Eye (tissue), 1 donor: ENCODE measurements at regions not wholly inside any gene's neighbourhood (a gene's known extent, or its start where the extent isn't known, plus 50 kb on each side); places are given as distances from the start of the nearest gene placed in this dataset.

ENCODE experiments used
- DNase-seq: peaks from one replicate; pipeline ENCODE4 v3.0.0-alpha.2; 2015

DNA sequence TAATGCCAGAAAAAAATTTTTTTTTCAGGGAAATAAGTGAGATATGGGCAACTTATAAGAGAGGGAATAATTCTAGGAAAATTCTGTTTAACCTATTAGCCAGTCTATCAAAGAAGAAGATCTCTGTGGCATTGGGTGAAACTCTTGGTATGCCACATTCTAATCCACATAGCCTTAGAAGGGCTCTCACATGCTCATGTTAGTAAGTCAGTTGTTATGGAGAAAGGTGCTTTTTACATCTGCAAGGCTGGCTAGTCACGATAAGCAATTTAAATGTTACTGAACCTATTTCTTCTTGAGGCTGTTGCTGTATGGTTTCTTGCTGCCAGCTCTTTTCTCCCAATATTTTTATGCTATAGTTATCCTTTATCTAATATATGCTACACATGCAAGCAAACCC is 89.9 kb upstream of the MAGI1 start:
- no peak for DNase-seq

DNA sequence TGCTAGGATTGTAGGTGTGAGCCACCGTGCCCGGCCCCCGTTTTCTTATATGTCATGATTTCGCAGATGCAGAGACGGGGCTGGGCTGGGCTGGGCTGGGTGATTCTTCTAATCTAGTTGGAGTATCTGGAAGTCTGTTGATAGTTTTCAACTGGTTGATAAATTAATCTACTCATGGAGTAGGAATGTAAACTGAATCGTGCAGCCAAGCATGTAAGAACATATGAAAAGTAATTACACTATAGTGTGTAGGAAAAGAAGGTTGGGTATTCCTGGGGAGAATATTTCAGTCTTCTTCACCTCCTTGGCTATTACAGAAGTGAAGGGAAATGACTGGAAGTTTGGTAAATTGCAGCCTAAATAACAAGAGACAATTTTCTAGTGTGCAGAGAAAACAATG is 82.6 kb upstream of the MAGI1 start:
- DNase-seq = peak; percentile 53

DNA sequence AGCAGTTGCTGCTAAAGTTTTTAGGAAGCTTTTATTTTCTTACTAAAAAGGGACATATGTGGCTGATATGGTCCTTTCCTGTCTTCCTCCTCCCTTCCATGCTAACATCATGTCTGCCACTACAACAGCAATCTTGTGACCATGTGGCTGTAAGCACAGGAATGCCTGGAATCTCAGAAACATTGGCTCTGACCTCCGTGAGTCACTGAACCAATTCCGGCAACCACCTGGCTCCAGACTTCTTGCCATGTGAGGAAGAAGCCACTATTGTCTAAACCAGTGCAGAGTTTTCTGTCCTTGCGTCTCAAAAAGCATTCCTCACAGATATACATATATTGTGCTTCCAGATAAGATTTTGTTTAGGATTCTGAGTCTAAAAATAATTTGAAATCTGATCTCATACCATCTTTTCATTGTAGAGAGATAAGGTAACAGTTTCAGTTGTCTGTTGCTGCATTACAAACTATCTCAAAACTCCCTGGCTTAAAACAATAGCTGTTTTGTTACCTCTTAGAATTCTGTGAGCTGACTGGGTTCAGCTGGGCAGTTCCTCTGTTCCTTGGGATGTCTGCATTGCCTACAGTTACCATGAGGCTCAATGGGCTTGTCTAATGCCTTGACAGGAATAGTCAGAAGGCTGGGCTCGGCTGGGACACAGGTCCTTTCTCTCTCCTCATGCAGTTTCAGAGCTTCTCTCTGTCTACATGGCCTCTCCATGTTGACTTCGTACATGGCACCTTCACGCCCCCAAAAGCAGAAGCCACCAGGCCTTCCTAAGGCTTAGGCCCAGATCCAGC is 77.3 kb upstream of the MAGI1 start:
- DNase-seq = peak; percentile 71

DNA sequence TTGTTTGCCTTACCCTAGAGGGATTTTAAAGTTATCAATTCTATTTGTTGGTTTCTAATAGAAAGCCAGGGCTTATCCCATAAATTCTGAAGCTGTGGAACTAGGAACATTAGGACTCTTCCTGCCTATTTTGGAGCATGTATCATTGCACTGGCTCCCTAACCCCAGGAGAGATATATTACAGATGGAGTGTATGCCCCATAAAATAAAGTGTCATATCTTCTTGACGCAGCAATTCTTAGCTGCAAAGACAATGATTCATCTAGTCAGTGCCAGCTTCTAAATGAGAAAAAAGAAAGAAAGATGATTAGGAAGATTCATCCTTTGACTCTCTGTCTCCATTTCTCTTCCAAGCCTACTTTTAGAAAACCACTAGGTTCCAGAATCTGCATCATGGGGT is 74.8 kb upstream of the MAGI1 start:
- no peak for DNase-seq

DNA sequence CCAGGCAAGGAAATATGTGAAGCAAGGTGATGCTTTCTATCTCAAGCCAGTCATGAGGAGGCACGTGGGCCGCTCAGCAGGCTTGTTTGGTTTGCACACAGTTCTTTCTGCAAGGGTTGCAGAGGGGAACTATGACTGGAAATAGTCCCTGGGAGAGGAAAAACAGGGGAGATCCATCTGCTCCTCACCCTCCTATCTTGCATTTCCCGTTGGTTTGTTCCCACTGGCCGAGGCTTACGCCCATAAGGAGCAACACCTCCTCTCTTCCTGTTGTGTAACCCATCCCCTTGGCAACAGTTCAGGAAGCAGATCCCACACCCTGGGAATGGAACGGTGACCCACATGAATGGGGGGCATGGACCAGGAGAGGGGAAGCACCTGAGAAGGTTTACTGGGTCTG is 72.1 kb upstream of the MAGI1 start:
- no peak for DNase-seq

- peak; percentile 27 for DNase-seq
These were observed 69.1 kb upstream of the MAGI1 start for GRCh38 chr3:66107855-66108254.

GRCh38 chr3:66106788-66107187 is 68.1 kb upstream of the MAGI1 start:
- DNase-seq = no peak

GRCh38 chr3:66104535-66104934 is 65.8 kb upstream of the MAGI1 start:
- DNase-seq = no peak

DNA sequence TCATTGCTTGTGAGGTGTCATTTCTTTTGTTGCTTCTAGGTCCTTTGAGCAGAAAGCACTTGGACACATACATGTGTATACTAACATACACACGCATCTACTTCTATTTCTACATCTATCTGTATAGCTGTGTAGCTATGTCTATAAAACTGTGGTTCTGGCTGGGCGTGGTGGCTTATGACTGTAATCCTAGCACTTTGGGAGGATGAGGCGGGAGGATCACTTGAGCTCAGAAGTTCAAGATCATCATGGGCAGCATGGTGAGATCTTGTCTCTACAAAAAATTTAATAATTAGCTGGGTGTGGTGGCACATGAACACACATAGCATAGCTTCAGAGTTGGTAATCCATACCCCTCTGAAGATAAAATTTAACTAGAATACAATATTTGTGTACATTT is 65.0 kb upstream of the MAGI1 start:
- no peak for DNase-seq

DNA sequence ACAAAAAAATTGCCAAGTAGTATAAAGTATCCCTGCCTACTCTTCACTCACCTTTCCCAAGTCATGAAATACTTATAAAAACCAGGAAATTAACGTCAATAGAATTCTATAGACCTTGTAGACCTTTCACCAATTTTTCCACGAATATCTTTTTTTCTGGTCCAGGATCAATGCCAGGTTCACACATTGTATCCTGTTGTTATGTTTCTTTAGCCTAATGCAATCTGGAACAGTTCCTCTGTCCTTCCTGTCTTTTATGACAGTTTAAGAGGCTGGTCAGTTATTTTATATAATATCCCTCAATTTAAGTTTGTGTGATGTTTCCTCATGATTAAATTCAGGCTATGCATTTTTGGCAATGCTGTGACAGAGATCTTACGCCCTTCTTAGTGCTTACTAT is 63.2 kb upstream of the MAGI1 start:
- DNase-seq = no peak

- peak; percentile 38 for DNase-seq
These were observed 60.9 kb upstream of the MAGI1 start for GRCh38 chr3:66099541-66100065.

- no peak for DNase-seq
These were observed 59.7 kb upstream of the MAGI1 start for GRCh38 chr3:66098436-66098835.

GRCh38 chr3:66097647-66098046 is 58.9 kb upstream of the MAGI1 start:
- no peak for DNase-seq

- DNase-seq = no peak
These were observed 56.7 kb upstream of the MAGI1 start for GRCh38 chr3:66095295-66096001.

DNA sequence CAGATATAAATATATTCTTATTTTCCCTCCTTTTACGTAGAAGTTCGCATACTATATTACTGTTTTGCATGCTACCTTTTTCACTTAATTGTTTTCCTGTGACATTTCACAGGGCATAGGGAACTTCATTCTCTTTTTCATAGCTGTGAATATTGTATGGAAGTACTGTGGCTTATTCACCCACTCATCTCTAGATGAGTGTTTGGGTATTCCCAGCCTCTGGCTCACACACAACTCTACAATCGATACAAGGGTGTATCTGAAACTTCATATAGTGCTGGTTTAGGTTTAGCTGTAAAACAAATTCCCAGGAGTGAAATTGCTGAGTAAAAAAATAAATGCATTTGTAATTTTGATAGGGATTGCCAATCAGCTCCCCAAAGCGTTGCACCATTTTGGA is 55.3 kb upstream of the MAGI1 start:
- no peak for DNase-seq

GRCh38 chr3:66092175-66092995 is 53.7 kb upstream of the MAGI1 start:
- peak; percentile 24 for DNase-seq
